ENCODE measurements at regions not wholly inside any gene's neighbourhood (a gene's known extent, or its start where the extent isn't known, plus 50 kb on each side); places are given as distances from the start of the nearest gene placed in this dataset.

- no peak for DNase-seq (ENCODE audit: low read depth)
- TF ChIP-seq CTCF (conservative IDR thresholded peaks at IDR 0.05; ENCODE audit: low read depth, low read length): no peak
- no peak overlapping the region for H3K4me3 ChIP-seq (ENCODE audit: low read depth, low read length)
These were observed 462.6 kb upstream of the ADGRL4 start for GRCh38 chr1:79469139-79469538.

GRCh38 chr1:79460773-79461436 is 454.4 kb upstream of the ADGRL4 start:
- H3K4me3 ChIP-seq (ENCODE audit: low read depth, low read length): no peak overlapping the region
- DNase-seq (ENCODE audit: low read depth): no peak
- TF ChIP-seq CTCF (conservative IDR thresholded peaks at IDR 0.05; ENCODE audit: low read depth, low read length): no peak

- no peak for TF ChIP-seq CTCF (conservative IDR thresholded peaks at IDR 0.05; ENCODE audit: low read depth, low read length)
- no peak for DNase-seq (ENCODE audit: low read depth)
- H3K4me3 ChIP-seq (ENCODE audit: low read depth, low read length): no peak overlapping the region
These were observed 451.2 kb upstream of the ADGRL4 start for GRCh38 chr1:79457562-79458224.

GRCh38 chr1:79448426-79448825 is 441.9 kb upstream of the ADGRL4 start:
- no peak overlapping the region for H3K4me3 ChIP-seq (ENCODE audit: low read depth, low read length)
- no peak for TF ChIP-seq CTCF (conservative IDR thresholded peaks at IDR 0.05; ENCODE audit: low read depth, low read length)
- DNase-seq (ENCODE audit: low read depth): no peak

- no peak overlapping the region for H3K4me3 ChIP-seq (ENCODE audit: low read depth, low read length)
- TF ChIP-seq CTCF (conservative IDR thresholded peaks at IDR 0.05; ENCODE audit: low read depth, low read length): no peak
- DNase-seq (ENCODE audit: low read depth): no peak
These were observed 434.7 kb upstream of the ADGRL4 start for GRCh38 chr1:79441238-79441637.

GRCh38 chr1:79437540-79437939 is 431.0 kb upstream of the ADGRL4 start:
- no peak for DNase-seq (ENCODE audit: low read depth)
- TF ChIP-seq CTCF (conservative IDR thresholded peaks at IDR 0.05; ENCODE audit: low read depth, low read length): no peak
- H3K4me3 ChIP-seq (ENCODE audit: low read depth, low read length): no peak overlapping the region

- no peak overlapping the region for H3K4me3 ChIP-seq (ENCODE audit: low read depth, low read length)
- peak; percentile 2 for DNase-seq (ENCODE audit: low read depth)
- TF ChIP-seq CTCF (conservative IDR thresholded peaks at IDR 0.05; ENCODE audit: low read depth, low read length): no peak
These were observed 424.8 kb upstream of the ADGRL4 start for GRCh38 chr1:79431340-79431739.

Measured in epithelial cell of proximal tubule (primary cell).